Neutrophil (primary cell): ENCODE measurements at regions not wholly inside any gene's neighbourhood (a gene's known extent, or its start where the extent isn't known, plus 50 kb on each side); places are given as distances from the start of the nearest gene placed in this dataset.

Experiments used
- H3K27ac ChIP-seq: fragments of 200-600 bp; sonication (generic); 2 replicates; pipeline ENCODE4 v1.5.1; 2016; ENCODE audit warnings: mild to moderate bottlenecking, moderate library complexity
- H3K27me3 ChIP-seq: fragments of 200-600 bp; sonication (generic); 2 replicates; pipeline ENCODE4 v1.6.0; 2016; ENCODE audit warnings: mild to moderate bottlenecking
- H3K36me3 ChIP-seq: fragments of 200-600 bp; sonication (generic); 2 replicates; pipeline ENCODE4 v1.5.1; 2017
- H3K4me1 ChIP-seq, 2 experiments: fragments of 200-600 bp in 1 of 2; sonication (generic) in 1 of 2; 1 replicate in 1 of 2; 2 replicates in 1 of 2; pipeline versions ENCODE4 v1.5.1 to v1.6.1; 2013 to 2016; ENCODE audit warnings: low read depth in 1 of 2, low read length in 1 of 2, mild to moderate bottlenecking in 1 of 2, moderate library complexity in 1 of 2; ENCODE audit not compliant: control insufficient read depth in 1 of 2, insufficient read depth in 1 of 2
- H3K4me3 ChIP-seq, 2 experiments: fragments of 200-600 bp in 1 of 2; sonication (generic) in 1 of 2; 1 replicate in 1 of 2; 2 replicates in 1 of 2; pipeline ENCODE4 v1.5.1; 2013 to 2016; ENCODE audit warnings: low read depth in 1 of 2, low read length in 1 of 2, mild to moderate bottlenecking in 1 of 2, moderate library complexity in 1 of 2
- H3K9me3 ChIP-seq: fragments of 200-600 bp; sonication (generic); 2 replicates; pipeline ENCODE4 v1.5.1; 2016
- TF ChIP-seq, protein P1 (sequence below): fragments of 200-600 bp; sonication (generic); IDR thresholded peaks from 2 replicates; pipeline ENCODE4 v1.5.1; 2016; ENCODE audit warnings: antibody characterized with exemption

DNA sequence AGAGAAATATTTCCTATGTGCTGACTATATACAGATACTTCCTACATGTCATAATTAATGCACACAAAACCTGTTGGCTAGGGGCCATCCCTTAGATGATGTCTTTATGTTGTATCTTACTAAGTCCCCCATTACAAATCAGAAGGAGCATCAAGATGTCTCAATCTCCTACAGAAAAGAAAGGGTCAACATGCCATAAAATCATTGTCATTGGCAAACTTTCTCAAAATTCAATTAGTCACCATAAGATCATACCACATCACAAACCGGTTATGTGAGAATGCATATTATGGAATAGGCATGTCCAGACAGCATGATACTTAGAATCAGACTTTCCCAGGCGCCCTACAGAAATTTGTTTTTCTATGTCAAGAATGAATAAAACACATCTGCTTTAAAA is 175.2 kb upstream of the TET2 start:
- no peaks in the 10 kb centered on the region for H3K9me3 ChIP-seq
- H3K36me3 ChIP-seq, result no peaks in the 10 kb centered on the region
- H3K27me3 ChIP-seq, result no peaks in the 10 kb centered on the region
- no peak overlapping the region for H3K4me3 ChIP-seq
- no peak overlapping the region for H3K27ac ChIP-seq
- TF ChIP-seq, protein P1, sequence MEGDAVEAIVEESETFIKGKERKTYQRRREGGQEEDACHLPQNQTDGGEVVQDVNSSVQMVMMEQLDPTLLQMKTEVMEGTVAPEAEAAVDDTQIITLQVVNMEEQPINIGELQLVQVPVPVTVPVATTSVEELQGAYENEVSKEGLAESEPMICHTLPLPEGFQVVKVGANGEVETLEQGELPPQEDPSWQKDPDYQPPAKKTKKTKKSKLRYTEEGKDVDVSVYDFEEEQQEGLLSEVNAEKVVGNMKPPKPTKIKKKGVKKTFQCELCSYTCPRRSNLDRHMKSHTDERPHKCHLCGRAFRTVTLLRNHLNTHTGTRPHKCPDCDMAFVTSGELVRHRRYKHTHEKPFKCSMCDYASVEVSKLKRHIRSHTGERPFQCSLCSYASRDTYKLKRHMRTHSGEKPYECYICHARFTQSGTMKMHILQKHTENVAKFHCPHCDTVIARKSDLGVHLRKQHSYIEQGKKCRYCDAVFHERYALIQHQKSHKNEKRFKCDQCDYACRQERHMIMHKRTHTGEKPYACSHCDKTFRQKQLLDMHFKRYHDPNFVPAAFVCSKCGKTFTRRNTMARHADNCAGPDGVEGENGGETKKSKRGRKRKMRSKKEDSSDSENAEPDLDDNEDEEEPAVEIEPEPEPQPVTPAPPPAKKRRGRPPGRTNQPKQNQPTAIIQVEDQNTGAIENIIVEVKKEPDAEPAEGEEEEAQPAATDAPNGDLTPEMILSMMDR, result no peak
- H3K4me1 ChIP-seq, result peaks cover 42 to 44% of the 10 kb centered on the region in 2 experiments

DNA sequence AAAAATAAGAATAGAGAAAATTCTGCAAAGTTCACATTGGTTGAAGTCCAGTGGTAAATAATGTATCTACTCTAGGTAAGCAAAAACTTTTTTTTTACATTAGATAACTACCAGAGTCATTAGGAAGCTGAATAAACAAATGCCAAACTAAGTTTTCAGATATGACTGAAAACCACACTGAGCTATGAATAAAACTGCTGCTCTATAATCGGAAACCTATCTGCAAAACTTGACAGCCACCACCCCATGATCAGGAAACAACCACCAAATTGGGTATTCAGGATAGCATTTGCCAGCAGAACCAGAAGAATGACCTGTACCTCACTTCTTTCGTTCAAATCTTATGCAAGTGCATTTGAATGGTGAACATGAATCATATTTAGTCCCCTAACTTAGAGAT is 173.0 kb upstream of the TET2 start:
- Histone ChIP-seq H3K4me1 (peaks cover 24 to 25% of the 10 kb centered on the region in 2 experiments), H3K27me3 (no peaks in the 10 kb centered on the region), H3K36me3 (no peaks in the 10 kb centered on the region), H3K4me3 (no peak overlapping the region), H3K9me3 (no peaks in the 10 kb centered on the region), H3K27ac (no peak overlapping the region)
- TF ChIP-seq, protein P1, result no peak

DNA sequence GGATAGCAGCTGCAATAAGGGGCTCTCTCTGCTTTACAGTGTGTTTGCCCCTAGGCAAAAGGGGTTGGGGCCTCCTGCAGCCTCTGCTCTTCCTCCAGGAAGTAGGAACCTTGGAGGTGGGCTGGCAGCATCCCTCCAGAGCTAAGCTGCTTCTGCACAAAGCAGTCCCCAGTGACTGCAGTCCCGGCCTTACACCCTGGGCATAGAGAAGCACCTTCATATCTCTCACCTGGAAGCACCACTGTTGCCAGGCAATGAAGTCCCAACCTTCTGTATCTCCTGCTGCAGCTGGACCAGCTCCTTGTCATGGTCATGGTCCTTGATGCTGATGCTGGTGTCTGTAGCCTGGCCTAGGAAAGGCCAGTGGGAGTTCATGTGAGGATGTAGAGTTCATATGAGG is 171.1 kb upstream of the TET2 start:
- Histone ChIP-seq H3K27ac (peak overlapping the region; percentile 52), H3K4me1 (peaks cover 8 to 9% of the 10 kb centered on the region in 2 experiments), H3K36me3 (no peaks in the 10 kb centered on the region), H3K9me3 (no peaks in the 10 kb centered on the region), H3K4me3 (no peak overlapping the region), H3K27me3 (no peaks in the 10 kb centered on the region)
- TF ChIP-seq, protein P1, result no peak

DNA sequence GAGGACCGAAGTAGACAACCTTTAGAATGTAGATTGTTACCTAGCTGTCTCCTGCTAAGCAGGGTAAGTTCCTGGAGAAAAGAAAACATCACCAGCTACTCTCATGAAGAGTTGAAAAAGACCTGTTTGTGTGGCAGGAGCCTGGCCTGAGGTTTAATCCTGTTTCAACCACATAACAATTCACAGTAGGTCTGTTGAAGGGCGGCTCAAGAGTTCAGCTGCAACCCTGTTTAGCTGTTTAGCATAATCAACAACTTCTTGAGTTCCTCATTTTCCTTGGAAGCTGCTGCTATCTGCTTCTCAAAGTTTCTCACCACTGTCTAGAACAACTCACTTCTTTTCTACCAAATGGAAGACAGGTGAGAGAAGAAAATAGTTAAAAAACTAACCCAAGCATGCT is 170.4 kb upstream of the TET2 start:
- H3K27ac ChIP-seq, result peak overlapping the region; percentile 52

DNA sequence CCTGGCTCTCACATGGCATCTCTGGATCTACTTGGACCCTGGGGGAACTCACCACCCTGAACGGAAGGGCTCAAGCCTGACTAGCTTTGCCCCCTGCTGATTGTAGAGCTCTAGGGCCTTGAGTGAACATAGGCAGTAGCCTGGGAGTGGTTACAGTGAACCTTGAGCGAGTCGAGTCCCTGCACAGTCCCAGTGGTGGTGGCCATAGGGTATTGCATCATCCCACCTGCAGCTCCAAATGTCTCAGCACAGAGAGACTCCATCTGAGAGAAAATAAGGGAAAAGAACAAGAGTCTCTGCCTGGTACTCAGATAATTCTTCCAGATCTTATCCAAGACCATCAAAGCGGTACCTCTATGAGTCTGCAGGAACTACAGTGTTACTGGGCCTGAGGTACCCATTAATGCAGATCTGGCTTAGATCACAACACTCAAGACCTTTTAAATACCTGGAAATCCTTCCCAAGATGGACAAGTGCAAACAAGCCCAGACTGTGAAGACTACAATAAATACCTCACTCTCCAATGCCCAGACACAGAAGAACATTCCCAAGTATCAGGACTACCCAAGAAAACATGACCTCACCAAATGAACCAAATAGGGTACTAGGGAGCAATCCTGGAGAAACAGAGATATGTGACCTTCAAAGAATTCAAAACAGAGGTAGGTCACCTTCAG is 167.5 kb upstream of the TET2 start:
- H3K27ac ChIP-seq, result no peak overlapping the region

More for the DNA sequence above, 170.4 kb upstream of the TET2 start:
- Histone ChIP-seq H3K27me3 (no peaks in the 10 kb centered on the region), H3K36me3 (no peaks in the 10 kb centered on the region), H3K4me3 (no peak overlapping the region), H3K9me3 (no peaks in the 10 kb centered on the region), H3K4me1 (peaks cover 8 to 9% of the 10 kb centered on the region in 2 experiments)
- TF ChIP-seq, protein P1, result no peak

More for the DNA sequence above, 167.5 kb upstream of the TET2 start:
- H3K27me3 ChIP-seq, result no peaks in the 10 kb centered on the region
- TF ChIP-seq, protein P1, result no peak
- no peaks in the 10 kb centered on the region for H3K9me3 ChIP-seq
- no peak overlapping the region for H3K4me3 ChIP-seq
- H3K4me1 ChIP-seq, result peaks cover 8 to 9% of the 10 kb centered on the region in 2 experiments
- H3K36me3 ChIP-seq, result no peaks in the 10 kb centered on the region
